Heart right ventricle (tissue), 16 donors: ENCODE measurements at regions not wholly inside any gene's neighbourhood (a gene's known extent, or its start where the extent isn't known, plus 50 kb on each side); places are given as distances from the start of the nearest gene placed in this dataset.
"Not testable (repeated sequence)": the region's sequence is repeated elsewhere in the genome, so short reads cannot be mapped to it uniquely, and the experiment has no call there.

Source experiments
- ATAC-seq, 8 donors: fragments of 200-7000 bp; cut with Tn5 transposase; one replicate each; pipeline ENCODE4 v1.9.1; 2020; ENCODE audit warnings: mild to moderate bottlenecking in 8 of 8, moderate library complexity in 8 of 8, moderate number of reproducible peaks in 1 of 8
- DNase-seq, 2 donors: peaks; one replicate each; pipeline ENCODE4 v3.0.0-alpha.2; 2020
- H3K27ac ChIP-seq, 10 donors: fragments of 200-600 bp; sonication (generic) in 2 of 10; one replicate each; pipeline versions ENCODE4 v1.5.0 to v1.8.0; 2020 to 2022; ENCODE audit warnings: mild to moderate bottlenecking in 3 of 10
- H3K27me3 ChIP-seq, 7 donors: fragments of 200-600 bp; one replicate each; pipeline ENCODE4 v1.8.0; 2021 to 2022; ENCODE audit warnings: mild to moderate bottlenecking in 2 of 7
- H3K36me3 ChIP-seq, 9 donors: fragments of 200-600 bp; sonication (generic) in 1 of 9; one replicate each; pipeline versions ENCODE4 v1.5.0 to v1.8.0; 2020 to 2022; ENCODE audit warnings: mild to moderate bottlenecking in 2 of 9
- H3K4me1 ChIP-seq, 9 donors: fragments of 200-600 bp; sonication (generic) in 1 of 9; one replicate each; pipeline versions ENCODE4 v1.5.0 to v1.8.0; 2020 to 2022; ENCODE audit warnings: mild to moderate bottlenecking in 4 of 9
- H3K4me3 ChIP-seq, 10 donors: fragments of 200-600 bp; sonication (generic) in 2 of 10; one replicate each; pipeline versions ENCODE4 v1.5.0 to v1.8.0; 2020 to 2022; ENCODE audit warnings: mild to moderate bottlenecking in 7 of 10, moderate library complexity in 2 of 10
- H3K9me3 ChIP-seq, 11 donors: fragments of 200-600 bp in 10 of 11; sonication (generic) in 2 of 11; one replicate each; pipeline versions ENCODE4 v1.5.0 to v1.8.0; 2013 to 2022; ENCODE audit warnings: mild to moderate bottlenecking in 2 of 11, control low read depth in 1 of 11, moderate library complexity in 1 of 11
- CTCF ChIP-seq, 9 donors: fragments of 200-600 bp; sonication (generic) in 2 of 9; IDR thresholded peaks; one replicate each; pipeline versions ENCODE4 v1.5.0 to v1.8.0; 2021 to 2022; ENCODE audit warnings: antibody characterized with exemption in 9 of 9, mild to moderate bottlenecking in 5 of 9, moderate library complexity in 1 of 9
- WGBS, 2 donors: extraction: QIAGEN DNeasy Blood & Tissue Kit; methylation state at CpG; one replicate each; pipeline ENCODE4 v1.1.7; 2013; ENCODE audit warnings: inconsistent platforms in 1 of 2; 5-methylcytosine and 5-hydroxymethylcytosine counted together
- intact Hi-C, 10 donors: fragments of 100-400 bp; cut with DNase I; formaldehyde crosslinking; loops; one replicate each; pipeline versions ENCODE4 v1.11.1 to v1.14.2; 2022
- donor health status: Arrhythmogenic right ventricular cardiomyopathy.
- donor health status: ischemic (EF 13 %, LVEDD 7.1; RV severe dilation, severe dysfunction).
- donor health status: healthy with polysubstance abuse.
- donor health status: DM: no; HTN: yes; CAD: no.
- donor health status: DM: no; HTN: no; CAD: no.
- donor health status: ischemic (EF 25% LVEDD 6.9; RV normal size, moderate dysfunction).
- donor health status: ischemic (EF 25% LVEDD 5.7; RV mildly dilated, moderate dysfunction).
- donor health status: healthy.
- donor health status: DM: yes; HTN: yes; CAD: no.
- donor health status: Ischemic cardiomyopathy.
- donor health status: ischemic (EF 35%, LVEDD 5.7; RV mildly dilated, moderate dysfunction).
- donor health status: nonischemic (EF 11% LVEDD 7.7; RV severe dilation, severe dysfunction).
- donor health status: DM: yes; HTN: yes; CAD: no.
- donor health status: PGD.
- donor health status: ischemic (EF 29% LVEDD 5.4; RV normal size, mild dysfunction).
- donor health status: nonischemic (EF 23%, LVEDD 6.1; RV moderate dilation, normal function).

- Histone ChIP-seq H3K27me3 (no peaks in the 10 kb centered on the region), H3K4me1 (no peaks in the 10 kb centered on the region), H3K27ac (no peak overlapping the region), H3K9me3 (peaks cover 0 to 55% (median 12%) of the 10 kb centered on the region in 11 donors), H3K36me3 (no peaks in the 10 kb centered on the region), H3K4me3 (no peak overlapping the region)
- TF ChIP-seq CTCF (IDR thresholded peaks at IDR 0.05), result no peak
- intact Hi-C loops, result no loop called here
- WGBS, 2 donors, result 94 to 96% methylated on average over 1 of the region's 1 CpG
- DNase-seq (no peak), ATAC-seq (no peak)
These were observed 817.6 kb upstream of the CITED2 start for GRCh38 chr6:140192018-140192417.

- DNase-seq, H3K4me3 ChIP-seq, intact Hi-C loops, H3K36me3 ChIP-seq, H3K27me3 ChIP-seq, ATAC-seq, H3K27ac ChIP-seq, H3K4me1 ChIP-seq: not testable (repeated sequence)
- WGBS, 2 donors, result 93% methylated on average over 1 of the region's 1 CpG
- H3K9me3 ChIP-seq, result peaks cover 0 to 51% (median 12%) of the 10 kb centered on the region in 11 donors
These were observed 814.8 kb upstream of the CITED2 start for GRCh38 chr6:140189263-140189662.

GRCh38 chr6:140185991-140186390 lies 811.5 kb upstream of the CITED2 start:
- H3K9me3 ChIP-seq, result peaks cover 0 to 21% (median 0%) of the 10 kb centered on the region in 11 donors
- no peak for DNase-seq
- no peak for TF ChIP-seq CTCF (IDR thresholded peaks at IDR 0.05)
- no peaks in the 10 kb centered on the region for H3K27me3 ChIP-seq
- H3K4me1 ChIP-seq, result no peaks in the 10 kb centered on the region
- H3K4me3 ChIP-seq, result no peak overlapping the region
- no peak overlapping the region for H3K27ac ChIP-seq
- H3K36me3 ChIP-seq, result no peaks in the 10 kb centered on the region
- intact Hi-C loops, result no loop called here
- ATAC-seq, result no peak

GRCh38 chr6:140183881-140184280 lies 809.4 kb upstream of the CITED2 start:
- intact Hi-C loops, result no loop called here
- H3K27ac ChIP-seq, result no peak overlapping the region
- no peak overlapping the region for H3K4me3 ChIP-seq
- DNase-seq, result no peak
- peaks cover 0 to 17% (median 0%) of the 10 kb centered on the region in 11 donors for H3K9me3 ChIP-seq
- ATAC-seq, result no peak
- H3K36me3 ChIP-seq, result no peaks in the 10 kb centered on the region
- TF ChIP-seq CTCF (IDR thresholded peaks at IDR 0.05), result no peak
- no peaks in the 10 kb centered on the region for H3K27me3 ChIP-seq
- no peaks in the 10 kb centered on the region for H3K4me1 ChIP-seq

- no peak for ATAC-seq
- intact Hi-C loops, result no loop called here
- no peak overlapping the region for H3K27ac ChIP-seq
- H3K27me3 ChIP-seq, result no peaks in the 10 kb centered on the region
- H3K36me3 ChIP-seq, result no peaks in the 10 kb centered on the region
- no peak for TF ChIP-seq CTCF (IDR thresholded peaks at IDR 0.05)
- H3K9me3 ChIP-seq, result peaks cover 0 to 8% (median 0%) of the 10 kb centered on the region in 11 donors
- no peak overlapping the region for H3K4me3 ChIP-seq
- no peaks in the 10 kb centered on the region for H3K4me1 ChIP-seq
- no peak for DNase-seq
- WGBS, 2 donors, result 91 to 96% methylated on average over 2 of the region's 2 CpGs
These were observed 808.4 kb upstream of the CITED2 start for GRCh38 chr6:140182821-140183220.
